ENCODE measurements at regions not wholly inside any gene's neighbourhood (a gene's known extent, or its start where the extent isn't known, plus 50 kb on each side); places are given as distances from the start of the nearest gene placed in this dataset.

DNA sequence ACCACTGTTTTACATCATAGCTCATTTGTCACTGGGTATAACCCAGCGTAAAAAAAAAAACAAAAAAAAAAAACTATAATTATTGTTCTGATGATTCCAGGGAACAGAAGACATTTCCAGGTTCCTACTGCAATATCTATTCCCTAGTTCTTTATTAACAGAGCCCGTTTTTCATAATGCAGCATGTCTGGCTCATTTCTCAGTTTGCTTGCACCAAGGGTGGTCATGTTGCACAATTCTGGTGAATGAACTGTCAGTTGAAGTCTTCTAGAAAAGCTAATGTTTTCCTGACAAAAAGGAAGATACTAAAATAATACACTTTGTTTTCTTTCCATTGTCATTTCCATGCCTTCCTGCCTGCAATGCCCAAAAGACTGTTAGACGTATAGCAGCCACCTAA lies 180.1 kb downstream of the RDH14 start:
- Histone ChIP-seq H3K36me3 (ENCODE audit: low read length) (no peaks in the 10 kb centered on the region), H3K27ac (ENCODE audit: low read depth, low read length) (no peak overlapping the region), H3F3A (ENCODE audit: insufficient read depth) (no peaks in the 10 kb centered on the region), H2AFZ (ENCODE audit: low read depth, low read length, severe bottlenecking) (no peak overlapping the region), H3K4me2 (ENCODE audit: low read depth, low read length, poor library complexity, severe bottlenecking) (no peak overlapping the region), H3K9me3 (ENCODE audit: insufficient read depth, low read length) (no peaks in the 10 kb centered on the region), H3K79me2 (ENCODE audit: insufficient read depth, low read length) (no peaks in the 10 kb centered on the region), H3K4me3 (ENCODE audit: insufficient read depth, low read length, poor library complexity, severe bottlenecking) (no peak overlapping the region), H3K27me3 (ENCODE audit: low read length) (no peaks in the 10 kb centered on the region), H3K9me2 (replicated peaks; ENCODE audit: insufficient read depth, low read length) (no peaks in the 10 kb centered on the region), H4K20me1 (ENCODE audit: low read depth, low read length) (no peaks in the 10 kb centered on the region), H3K9ac (ENCODE audit: low read length) (no peak overlapping the region)
- no peak for TF ChIP-seq EZH2phosphoT487 (conservative IDR thresholded peaks at IDR 0.05; ENCODE audit: low read length)
- TF ChIP-seq, protein P1, sequence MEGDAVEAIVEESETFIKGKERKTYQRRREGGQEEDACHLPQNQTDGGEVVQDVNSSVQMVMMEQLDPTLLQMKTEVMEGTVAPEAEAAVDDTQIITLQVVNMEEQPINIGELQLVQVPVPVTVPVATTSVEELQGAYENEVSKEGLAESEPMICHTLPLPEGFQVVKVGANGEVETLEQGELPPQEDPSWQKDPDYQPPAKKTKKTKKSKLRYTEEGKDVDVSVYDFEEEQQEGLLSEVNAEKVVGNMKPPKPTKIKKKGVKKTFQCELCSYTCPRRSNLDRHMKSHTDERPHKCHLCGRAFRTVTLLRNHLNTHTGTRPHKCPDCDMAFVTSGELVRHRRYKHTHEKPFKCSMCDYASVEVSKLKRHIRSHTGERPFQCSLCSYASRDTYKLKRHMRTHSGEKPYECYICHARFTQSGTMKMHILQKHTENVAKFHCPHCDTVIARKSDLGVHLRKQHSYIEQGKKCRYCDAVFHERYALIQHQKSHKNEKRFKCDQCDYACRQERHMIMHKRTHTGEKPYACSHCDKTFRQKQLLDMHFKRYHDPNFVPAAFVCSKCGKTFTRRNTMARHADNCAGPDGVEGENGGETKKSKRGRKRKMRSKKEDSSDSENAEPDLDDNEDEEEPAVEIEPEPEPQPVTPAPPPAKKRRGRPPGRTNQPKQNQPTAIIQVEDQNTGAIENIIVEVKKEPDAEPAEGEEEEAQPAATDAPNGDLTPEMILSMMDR (IDR thresholded peaks at IDR 0.05; ENCODE audit: insufficient read depth, low read length, poor library complexity, severe bottlenecking), result no peak

DNA sequence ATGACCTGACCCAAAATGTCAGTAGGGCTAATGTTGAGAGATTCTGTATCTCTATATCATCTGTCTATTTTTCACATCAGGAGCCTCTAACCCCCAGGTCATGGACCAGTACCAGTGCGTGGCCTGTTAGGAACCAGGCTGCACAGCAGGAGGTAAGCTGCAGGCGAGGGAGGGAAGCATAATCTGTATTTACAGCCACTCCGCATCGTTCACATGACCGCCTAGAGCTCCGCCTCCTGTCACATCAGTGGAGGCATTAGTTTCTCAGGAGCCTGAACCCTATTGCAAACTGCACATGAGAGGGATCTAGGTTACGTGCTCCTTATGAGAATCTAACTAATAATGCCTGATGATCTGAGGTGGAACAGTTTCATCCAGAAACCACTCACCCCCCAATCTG lies 180.6 kb downstream of the RDH14 start:
- Histone ChIP-seq H3K4me2 (ENCODE audit: low read depth, low read length, poor library complexity, severe bottlenecking) (no peak overlapping the region), H3K9ac (ENCODE audit: low read length) (no peak overlapping the region), H3K27ac (ENCODE audit: low read depth, low read length) (no peak overlapping the region), H3K79me2 (ENCODE audit: insufficient read depth, low read length) (no peaks in the 10 kb centered on the region), H2AFZ (ENCODE audit: low read depth, low read length, severe bottlenecking) (no peak overlapping the region), H3K9me2 (replicated peaks; ENCODE audit: insufficient read depth, low read length) (no peaks in the 10 kb centered on the region), H3K27me3 (ENCODE audit: low read length) (no peaks in the 10 kb centered on the region), H3K36me3 (ENCODE audit: low read length) (no peaks in the 10 kb centered on the region), H3K9me3 (ENCODE audit: insufficient read depth, low read length) (no peaks in the 10 kb centered on the region), H3K4me3 (ENCODE audit: insufficient read depth, low read length, poor library complexity, severe bottlenecking) (no peak overlapping the region), H4K20me1 (ENCODE audit: low read depth, low read length) (no peaks in the 10 kb centered on the region), H3F3A (ENCODE audit: insufficient read depth) (no peaks in the 10 kb centered on the region)
- TF ChIP-seq, protein P1 (IDR thresholded peaks at IDR 0.05; ENCODE audit: insufficient read depth, low read length, poor library complexity, severe bottlenecking), result no peak
- no peak for TF ChIP-seq EZH2phosphoT487 (conservative IDR thresholded peaks at IDR 0.05; ENCODE audit: low read length)

DNA sequence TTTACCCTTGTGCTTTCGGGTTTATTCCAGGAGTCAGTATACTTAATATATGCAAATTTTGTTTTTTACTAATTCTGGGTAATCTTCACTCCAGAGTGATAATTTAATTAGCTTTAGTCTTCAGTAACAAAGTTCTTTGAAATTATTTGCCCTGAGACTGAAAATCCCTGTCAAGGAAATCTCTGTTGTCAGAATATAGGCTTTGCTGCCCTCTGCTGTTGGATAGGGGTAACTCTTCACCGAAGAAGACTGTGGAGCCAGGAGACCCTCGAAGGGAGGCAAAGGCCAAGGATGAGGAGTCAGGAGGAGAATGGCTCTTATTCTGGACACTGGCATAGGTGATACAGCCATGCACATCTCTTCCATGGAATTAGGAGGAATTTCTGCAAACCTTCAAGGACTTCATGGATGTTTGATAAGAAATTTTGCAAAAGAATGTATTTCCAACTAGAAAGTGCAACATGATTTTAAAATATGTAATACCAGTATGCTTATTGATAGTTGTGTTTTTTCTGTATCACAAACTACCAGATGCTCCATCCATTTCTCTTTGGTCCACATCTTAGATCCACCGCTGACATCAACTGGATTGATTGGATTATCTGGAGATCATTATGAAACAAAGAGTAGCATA lies 182.3 kb downstream of the RDH14 start:
- no peak overlapping the region for H3K4me2 ChIP-seq (ENCODE audit: low read depth, low read length, poor library complexity, severe bottlenecking)
- H3K36me3 ChIP-seq (ENCODE audit: low read length), result no peaks in the 10 kb centered on the region

More for the DNA sequence above, 182.3 kb downstream of the RDH14 start:
- H3K4me3 ChIP-seq (ENCODE audit: insufficient read depth, low read length, poor library complexity, severe bottlenecking), result no peak overlapping the region
- no peaks in the 10 kb centered on the region for H3F3A ChIP-seq (ENCODE audit: insufficient read depth)
- H3K27ac ChIP-seq (ENCODE audit: low read depth, low read length), result no peak overlapping the region
- no peak overlapping the region for H3K9ac ChIP-seq (ENCODE audit: low read length)
- TF ChIP-seq, protein P1 (IDR thresholded peaks at IDR 0.05; ENCODE audit: insufficient read depth, low read length, poor library complexity, severe bottlenecking), result peak; percentile 77
- TF ChIP-seq EZH2phosphoT487 (conservative IDR thresholded peaks at IDR 0.05; ENCODE audit: low read length), result no peak
- H3K9me2 ChIP-seq (replicated peaks; ENCODE audit: insufficient read depth, low read length), result no peaks in the 10 kb centered on the region
- no peaks in the 10 kb centered on the region for H3K79me2 ChIP-seq (ENCODE audit: insufficient read depth, low read length)
- H4K20me1 ChIP-seq (ENCODE audit: low read depth, low read length), result no peaks in the 10 kb centered on the region
- no peaks in the 10 kb centered on the region for H3K27me3 ChIP-seq (ENCODE audit: low read length)
- H2AFZ ChIP-seq (ENCODE audit: low read depth, low read length, severe bottlenecking), result no peak overlapping the region
- H3K9me3 ChIP-seq (ENCODE audit: insufficient read depth, low read length), result no peaks in the 10 kb centered on the region
